GM18505 (cell line): ENCODE measurements at regions not wholly inside any gene's neighbourhood (a gene's known extent, or its start where the extent isn't known, plus 50 kb on each side); places are given as distances from the start of the nearest gene placed in this dataset.

Experiments
- ATAC-seq: cut with Tn5 transposase; IDR thresholded peaks from one replicate; pipeline ENCODE4 v1.9.1; 2021; ENCODE audit not compliant: unreplicated experiment
- POLR2A ChIP-seq: IDR thresholded peaks from 4 replicates; pipeline ENCODE4 v1.6.1; 2011; ENCODE audit warnings: borderline replicate concordance; ENCODE audit not compliant: insufficient read depth, insufficient read length; ENCODE audit errors: extremely low read depth

- ATAC-seq: no peak
- TF ChIP-seq POLR2A: no peak
Observed at GRCh38 chr16:86632206-86632605, 53.9 kb downstream of the FOXL1 start.

DNA sequence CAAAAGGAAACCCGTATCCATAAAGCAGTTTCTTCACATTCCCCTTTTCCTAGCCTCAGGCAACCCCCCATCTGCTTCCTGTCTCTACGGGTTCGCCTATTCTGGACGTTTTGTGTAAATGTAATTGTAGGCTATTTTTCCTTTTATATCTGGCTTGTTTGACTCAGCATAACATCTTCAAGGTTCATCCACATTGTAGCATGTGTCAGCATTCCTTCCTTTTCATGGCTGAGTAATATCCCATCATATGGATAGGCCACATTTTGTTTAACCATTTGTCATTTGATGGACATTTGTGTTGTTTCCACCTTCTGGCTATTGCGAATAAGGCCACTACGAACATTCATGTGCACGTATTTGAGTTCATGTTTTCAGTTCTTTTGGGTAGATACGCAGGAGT, 54.6 kb downstream of the FOXL1 start:
- ATAC-seq: no peak
- no peak for TF ChIP-seq POLR2A

GRCh38 chr16:86634292-86634691, 55.9 kb downstream of the FOXL1 start:
- TF ChIP-seq POLR2A: no peak

GRCh38 chr16:86635176-86635876, 57.0 kb downstream of the FOXL1 start:
- TF ChIP-seq POLR2A: no peak
- ATAC-seq: no peak

More at GRCh38 chr16:86634292-86634691, 55.9 kb downstream of the FOXL1 start:
- ATAC-seq: no peak

GRCh38 chr16:86635926-86636325, 57.6 kb downstream of the FOXL1 start:
- no peak for ATAC-seq
- no peak for TF ChIP-seq POLR2A

GRCh38 chr16:86637744-86638143, 59.4 kb downstream of the FOXL1 start:
- no peak for TF ChIP-seq POLR2A

DNA sequence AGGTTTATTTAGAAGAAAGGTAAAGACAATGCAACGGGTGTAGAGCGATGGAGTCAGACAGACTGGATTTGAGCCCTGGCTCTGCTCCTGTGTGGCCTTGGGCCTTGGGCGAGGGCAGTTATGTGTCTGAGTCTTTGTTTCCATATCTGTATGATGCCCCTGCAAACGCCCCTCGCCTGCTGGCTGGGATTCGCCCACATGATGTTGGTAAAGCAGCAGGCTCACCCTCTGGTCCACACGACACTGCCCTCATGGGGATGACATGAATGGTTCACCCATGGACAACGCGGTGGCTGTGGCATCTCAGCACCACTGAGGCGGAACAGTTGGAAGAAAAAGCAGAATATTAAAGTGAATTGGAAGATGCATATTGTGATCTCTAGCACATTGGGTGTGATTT, 60.3 kb downstream of the FOXL1 start:
- no peak for ATAC-seq
- no peak for TF ChIP-seq POLR2A

More at GRCh38 chr16:86637744-86638143, 59.4 kb downstream of the FOXL1 start:
- ATAC-seq: no peak

- no peak for ATAC-seq
- no peak for TF ChIP-seq POLR2A
Observed at GRCh38 chr16:86639354-86639753, 61.0 kb downstream of the FOXL1 start.

GRCh38 chr16:86640265-86640843, 62.0 kb downstream of the FOXL1 start:
- no peak for ATAC-seq
- TF ChIP-seq POLR2A: no peak

GRCh38 chr16:86642087-86642486, 63.7 kb downstream of the FOXL1 start:
- TF ChIP-seq POLR2A: no peak
- no peak for ATAC-seq

- no peak for TF ChIP-seq POLR2A
- ATAC-seq: no peak
Observed at GRCh38 chr16:86643671-86644070, 65.3 kb downstream of the FOXL1 start.

DNA sequence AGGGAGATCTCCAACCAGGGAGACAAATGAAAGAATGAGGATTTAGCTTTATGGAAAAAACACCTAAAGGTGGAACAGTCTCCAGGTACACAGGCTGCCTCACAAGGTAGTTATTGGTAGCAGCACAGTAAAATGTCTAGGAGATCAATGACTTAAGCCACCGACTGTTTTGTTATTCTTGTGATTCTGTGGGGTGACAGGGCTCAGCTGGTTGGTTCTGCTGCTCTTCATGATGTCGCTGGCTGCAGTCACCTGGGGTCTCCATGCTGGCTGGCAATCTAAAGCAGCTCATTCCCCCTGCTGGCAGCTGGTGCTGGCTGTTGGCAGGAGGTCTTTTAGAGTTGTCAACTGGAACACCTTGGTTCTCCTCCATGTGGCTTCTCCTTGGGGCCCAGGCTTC, 69.2 kb downstream of the FOXL1 start:
- TF ChIP-seq POLR2A: no peak

GRCh38 chr16:86649875-86650274, 71.5 kb downstream of the FOXL1 start:
- no peak for TF ChIP-seq POLR2A
- no peak for ATAC-seq

More for the DNA sequence above, 69.2 kb downstream of the FOXL1 start:
- ATAC-seq: no peak

GRCh38 chr16:86651013-86651627, 72.8 kb downstream of the FOXL1 start:
- ATAC-seq: no peak
- no peak for TF ChIP-seq POLR2A

DNA sequence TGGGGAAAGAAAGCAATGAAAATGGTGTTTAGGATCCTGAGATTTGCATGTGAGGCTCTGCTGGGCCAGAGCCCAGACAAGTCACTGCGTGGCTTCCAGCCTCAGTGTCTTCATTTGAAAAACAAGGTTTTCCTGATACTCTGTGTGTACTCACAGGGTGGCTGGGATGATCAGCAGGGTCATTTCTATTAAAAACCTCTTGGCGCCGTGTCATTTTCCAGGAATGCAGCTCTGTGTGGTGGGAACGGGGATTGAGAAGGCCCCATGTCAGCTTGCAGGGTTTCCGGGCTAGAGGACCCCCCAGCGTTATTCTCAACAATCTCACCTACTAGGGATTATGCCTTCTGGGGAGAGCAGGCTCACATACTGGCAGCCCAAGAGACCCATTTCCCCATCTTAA, 73.5 kb downstream of the FOXL1 start:
- no peak for ATAC-seq
- no peak for TF ChIP-seq POLR2A
